NCI-H446 (cell line): ENCODE measurements at regions not wholly inside any gene's neighbourhood (a gene's known extent, or its start where the extent isn't known, plus 50 kb on each side); places are given as distances from the start of the nearest gene placed in this dataset.

ENCODE experiments used
- DNase-seq, 2 experiments: peaks; one replicate each; lab custom pipeline; 2025; lab: John Stamatoyannopoulos, UW

DNA sequence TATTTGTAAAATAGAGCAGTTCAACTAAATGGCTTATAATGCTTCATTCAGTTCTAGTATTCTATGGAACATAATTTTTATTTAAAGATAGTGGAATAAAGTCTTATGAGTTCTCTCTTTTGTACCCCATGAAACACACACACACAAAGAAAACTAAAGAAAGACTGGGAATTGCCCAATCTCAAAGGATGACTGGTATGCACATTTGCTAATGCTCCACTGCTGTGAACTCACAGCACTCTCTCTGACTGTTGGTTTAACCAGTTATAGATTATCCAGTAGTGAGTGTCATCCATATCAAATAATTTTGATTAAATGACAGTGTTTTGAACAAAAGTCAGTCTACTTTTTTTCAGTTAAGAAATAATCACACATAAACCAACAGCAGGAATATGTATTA, 1082.4 kb upstream of the B3GALT2 start:
- DNase-seq: no peak

DNA sequence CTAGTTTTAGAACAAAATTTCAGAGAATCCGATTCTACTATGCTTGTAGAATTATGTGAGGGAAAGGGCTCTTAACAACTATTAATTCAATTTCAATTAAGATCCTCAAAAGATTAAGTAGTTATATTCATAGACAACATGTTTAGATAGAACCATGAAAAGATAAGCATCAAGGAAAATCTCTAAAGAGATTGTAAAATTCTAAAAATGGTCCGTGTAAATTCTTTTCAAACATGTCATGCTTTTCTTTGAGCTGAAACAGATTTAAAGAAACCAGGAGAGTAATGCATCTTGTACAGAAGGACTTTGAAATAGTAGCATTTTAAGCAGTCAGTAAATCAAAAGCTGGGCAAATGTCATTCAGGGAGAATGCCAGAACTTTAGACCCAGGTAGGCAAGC, 1080.6 kb upstream of the B3GALT2 start:
- DNase-seq: no peak

DNA sequence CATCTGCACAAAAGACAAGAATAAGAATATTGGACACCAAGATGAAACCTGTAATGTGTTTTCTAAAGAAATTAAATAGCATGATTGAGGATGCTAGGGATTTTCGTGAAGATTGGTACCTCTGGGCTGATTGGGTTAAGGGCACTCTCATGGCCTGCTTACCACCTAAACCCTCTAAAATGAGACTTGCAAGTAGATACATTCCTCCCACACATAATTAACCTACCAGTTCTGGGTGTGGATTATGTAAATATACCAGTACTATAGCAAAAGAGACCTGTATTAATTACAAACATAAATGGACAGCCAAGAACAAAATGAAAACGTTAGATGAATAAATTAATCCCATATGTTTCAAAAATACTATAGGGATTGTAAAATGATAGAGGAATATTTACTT, 1069.6 kb upstream of the B3GALT2 start:
- DNase-seq: no peak

DNA sequence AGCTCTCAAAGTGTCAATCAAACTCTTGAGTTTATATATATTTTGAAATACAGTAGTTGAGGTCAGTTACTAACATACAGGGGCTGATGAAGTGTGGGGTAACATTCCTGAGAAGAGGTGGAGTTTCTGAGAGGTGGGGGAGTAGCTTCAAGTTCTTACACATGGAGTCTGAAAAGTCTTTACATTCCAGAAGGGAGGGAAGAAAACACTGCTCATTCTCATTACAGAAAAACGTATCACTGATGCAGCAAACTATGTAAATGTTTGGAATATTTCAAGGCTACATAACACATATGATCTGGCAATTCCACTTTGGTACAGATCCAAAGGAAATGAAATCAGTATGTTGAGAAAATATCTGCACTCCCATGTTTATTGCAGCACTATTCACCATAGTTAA, 1065.8 kb upstream of the B3GALT2 start:
- DNase-seq: no peak

DNA sequence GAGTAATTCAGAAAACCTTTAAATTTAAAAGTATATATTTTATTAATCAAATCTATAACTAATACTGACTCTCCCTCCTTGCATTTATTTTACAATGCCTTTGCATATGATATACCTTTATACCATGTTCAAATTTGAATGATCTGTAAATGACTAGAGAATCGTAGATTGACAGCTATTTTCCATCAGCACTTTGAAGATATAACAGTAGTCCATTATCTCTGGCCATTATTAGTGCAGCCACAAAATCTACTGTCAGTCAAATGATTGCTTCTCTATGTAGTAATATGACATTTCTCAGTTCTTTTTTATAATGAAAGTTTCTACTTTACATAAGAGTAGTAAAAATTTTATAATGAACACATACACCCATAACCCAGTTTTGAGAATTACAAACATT, 1054.8 kb upstream of the B3GALT2 start:
- DNase-seq: no peak

DNA sequence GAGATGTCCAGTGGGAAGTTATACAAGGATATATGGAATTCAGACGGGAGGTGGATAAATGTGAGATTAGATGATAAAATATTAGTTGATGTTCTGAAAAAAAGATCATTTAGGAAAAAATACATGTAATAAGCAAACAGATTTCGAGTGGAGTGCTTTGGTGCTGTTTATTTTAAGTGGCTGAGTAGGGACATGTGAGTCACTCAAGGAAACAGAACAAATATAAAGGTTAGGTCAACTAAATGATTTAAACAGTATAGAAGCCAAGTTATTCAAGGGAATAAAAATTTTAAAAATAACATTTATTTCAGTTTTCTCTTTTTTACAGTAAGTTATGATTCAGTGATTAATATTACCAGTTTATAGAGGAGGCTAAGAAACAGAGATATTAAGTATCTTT, 1046.7 kb upstream of the B3GALT2 start:
- DNase-seq: no peak

DNA sequence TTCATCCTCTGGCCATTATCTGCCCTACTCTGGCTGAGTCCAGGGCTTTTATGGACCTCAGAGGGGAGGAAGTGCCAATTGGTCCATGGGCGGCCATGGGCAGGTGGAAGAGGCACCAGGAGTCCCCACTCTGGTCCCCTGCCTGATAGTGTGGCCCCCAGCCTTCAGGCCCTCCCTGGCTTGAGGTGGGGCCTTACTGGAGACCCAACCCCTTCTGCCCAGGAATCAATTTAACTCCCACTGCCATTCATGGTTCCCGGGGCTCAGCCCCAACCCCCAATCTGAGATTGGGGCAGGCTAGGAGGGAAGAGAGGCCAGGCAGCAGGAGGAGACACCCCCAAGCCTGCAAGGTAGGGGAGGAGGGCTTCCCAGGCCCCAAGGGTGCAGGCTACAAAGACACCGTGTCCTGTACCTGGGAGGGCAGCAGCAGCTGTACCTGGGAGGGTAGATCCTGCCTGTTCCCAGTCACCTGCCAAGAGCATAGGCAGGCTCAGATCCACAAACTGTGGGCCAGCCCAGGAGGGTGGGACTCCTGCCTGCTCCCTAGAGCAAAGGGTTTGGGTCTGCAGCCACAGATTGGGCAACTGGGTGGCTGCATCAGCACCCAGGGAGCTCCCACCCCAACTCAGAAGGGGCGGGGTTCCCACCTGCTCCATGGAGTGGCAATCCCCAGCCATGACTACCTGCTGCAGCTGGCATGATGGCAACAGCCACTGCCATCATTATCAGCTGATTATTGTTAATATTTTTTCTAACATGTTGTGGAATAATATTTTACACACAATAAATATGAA, 1044.1 kb upstream of the B3GALT2 start:
- no peak for DNase-seq

DNA sequence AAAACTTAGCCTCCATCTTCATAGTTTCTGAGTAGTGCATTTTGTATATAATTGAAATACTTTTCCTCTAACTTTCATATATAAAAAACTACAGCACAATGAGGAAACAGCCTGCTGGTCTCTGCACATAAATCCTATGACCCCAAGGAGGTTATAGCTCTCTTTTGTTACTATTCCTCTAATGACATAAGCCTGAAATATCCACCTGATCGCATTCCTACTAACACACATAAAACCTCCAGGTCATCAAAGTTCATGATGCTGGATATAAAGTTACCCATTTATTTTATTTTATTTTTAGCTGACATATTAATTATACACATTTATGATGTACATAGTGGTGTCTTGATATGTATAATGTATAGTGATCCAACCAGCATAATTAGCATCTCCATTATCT, 1042.0 kb upstream of the B3GALT2 start:
- no peak for DNase-seq

DNA sequence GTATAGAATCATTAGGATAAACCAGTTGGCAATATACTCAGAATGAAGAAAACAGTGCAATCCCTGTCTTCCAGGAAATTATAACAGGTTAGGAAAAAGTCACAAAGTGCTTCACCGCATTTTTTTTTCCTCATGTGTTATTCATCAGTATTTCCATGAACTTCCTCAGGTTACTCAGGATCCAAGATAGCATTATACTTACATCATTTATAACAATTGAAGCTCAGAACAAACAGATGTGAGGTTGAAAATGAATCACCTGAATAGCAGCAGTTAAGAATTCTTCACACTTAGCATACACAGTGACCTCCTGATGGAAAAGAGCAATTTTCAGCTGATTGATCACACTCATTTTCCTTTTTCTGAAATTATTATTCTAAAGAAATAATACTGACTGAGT, 1040.7 kb upstream of the B3GALT2 start:
- no peak for DNase-seq

DNA sequence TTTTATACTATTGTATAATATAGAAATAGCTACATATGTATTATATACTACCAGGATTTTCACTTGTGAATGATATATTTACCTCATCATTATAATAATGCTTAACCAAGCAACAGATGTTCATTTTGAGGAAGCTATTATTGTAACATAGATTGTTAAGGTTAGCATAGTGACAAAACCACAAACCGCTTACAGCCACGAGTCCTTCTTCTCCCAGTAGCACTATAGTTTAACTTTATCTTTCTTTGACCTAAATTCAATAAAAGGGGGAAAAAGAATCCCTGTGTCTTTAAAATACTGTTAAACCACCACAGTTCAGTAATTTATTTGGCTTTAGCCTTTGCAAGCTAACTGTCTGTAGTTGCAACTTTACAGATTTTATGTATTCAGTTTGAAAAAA, 1039.4 kb upstream of the B3GALT2 start:
- no peak for DNase-seq

DNA sequence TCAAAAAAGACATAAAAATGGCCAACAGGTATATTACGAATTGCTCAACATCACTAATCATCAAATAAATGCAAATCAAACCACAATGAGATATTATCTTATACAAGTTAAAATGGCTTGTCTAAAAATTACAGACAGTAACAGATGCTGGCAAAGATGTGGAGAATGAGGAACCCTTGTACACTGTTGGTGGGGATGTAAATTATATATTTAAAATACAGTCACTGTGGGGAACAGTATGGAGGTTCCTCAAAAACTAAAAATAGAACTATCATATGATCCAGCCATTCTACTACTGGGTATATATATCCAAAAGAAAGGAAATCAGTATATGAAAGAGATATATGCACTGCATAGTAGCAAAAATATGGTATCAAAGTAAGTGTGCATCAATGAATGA, 1037.2 kb upstream of the B3GALT2 start:
- DNase-seq: no peak

DNA sequence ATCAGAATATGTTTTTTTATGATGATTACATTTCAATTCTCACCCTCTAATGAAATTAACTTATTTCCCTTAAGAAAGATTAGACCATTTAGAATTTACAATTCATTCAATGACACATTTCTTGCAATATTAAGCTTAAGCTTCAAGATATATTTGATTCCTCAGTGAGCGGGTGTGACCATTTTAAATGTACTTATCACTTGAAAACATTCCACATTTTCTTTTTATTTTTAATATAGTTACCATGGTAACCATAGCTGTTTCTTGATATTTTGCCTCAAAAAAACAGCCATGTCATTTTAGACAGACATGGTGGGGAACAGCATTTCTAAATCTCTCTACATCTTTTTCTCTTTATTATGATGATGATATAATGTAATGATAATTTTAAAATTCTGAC, 1029.0 kb upstream of the B3GALT2 start:
- no peak for DNase-seq

DNA sequence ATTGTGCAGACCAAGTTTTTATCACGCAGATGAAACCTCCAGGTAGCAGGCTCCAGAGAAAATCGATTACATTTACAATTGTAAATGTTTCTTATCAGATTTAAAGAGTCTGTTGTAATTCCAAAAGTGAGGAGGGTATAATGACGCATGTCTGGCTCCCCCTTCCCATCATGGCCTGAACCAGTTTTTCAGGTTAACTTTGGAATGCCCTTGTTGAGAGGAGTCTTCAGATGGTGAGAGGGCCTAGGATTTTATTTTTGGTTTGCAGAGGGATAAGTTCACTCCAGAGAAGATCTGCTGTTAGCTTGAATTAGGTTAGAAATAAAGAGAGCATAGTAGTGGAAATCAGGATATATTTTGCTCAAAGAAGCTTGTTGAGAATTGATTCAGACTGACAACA, 1028.3 kb upstream of the B3GALT2 start:
- DNase-seq: no peak

DNA sequence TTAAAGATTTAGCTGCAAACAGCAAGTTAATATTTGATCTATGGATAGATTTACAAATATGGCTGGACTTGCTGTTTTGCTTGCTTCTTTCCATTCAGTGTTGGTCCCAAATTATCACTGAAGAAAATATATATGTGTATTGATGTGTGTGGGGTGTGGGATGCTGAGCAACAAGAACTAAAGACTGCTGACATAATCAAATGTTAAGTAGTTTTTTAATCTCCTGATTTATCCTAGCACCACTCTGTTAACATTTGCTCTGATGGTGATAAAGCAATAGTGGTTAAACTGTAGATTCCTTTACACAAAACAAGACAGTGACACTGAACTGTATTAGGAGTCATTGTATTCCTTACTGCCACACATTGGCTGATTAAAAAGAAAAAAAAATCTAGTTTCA, 1023.5 kb upstream of the B3GALT2 start:
- DNase-seq: no peak

DNA sequence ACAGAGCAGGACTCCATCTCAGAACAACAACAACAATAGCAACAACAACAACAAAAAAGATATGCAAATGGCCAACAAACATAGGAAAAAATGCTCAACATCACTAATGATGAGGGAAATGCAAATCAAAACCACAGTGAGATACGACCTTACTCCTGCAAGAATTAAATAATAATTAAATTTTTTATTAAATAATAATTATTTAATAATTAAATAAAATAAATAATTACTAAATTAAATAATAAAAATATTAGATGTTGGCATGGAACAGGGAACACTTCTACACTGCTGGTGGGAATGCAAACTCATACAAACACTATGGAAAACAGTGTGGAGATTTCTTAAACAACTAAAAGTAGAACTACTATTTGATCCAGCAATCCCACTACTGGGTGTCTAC, 1022.3 kb upstream of the B3GALT2 start:
- DNase-seq: no peak

DNA sequence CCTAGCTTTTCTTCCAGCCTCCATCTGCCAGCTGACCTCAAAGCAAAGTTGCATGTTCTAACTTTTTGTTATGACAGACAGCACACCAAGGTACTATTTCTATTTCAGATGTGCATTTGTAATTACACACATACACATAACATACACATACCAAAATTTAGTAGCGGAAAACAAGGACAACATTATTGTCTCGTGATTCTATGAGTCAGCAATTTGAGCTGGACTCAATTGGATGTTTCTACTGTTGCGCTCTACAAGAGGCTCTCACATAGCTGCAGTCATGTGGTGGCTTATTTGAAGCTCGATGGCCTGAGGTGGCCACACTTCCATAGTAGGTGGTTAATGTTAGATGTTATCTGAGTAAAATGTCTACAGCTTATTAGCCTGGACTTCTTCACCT, 1010.1 kb upstream of the B3GALT2 start:
- no peak for DNase-seq

DNA sequence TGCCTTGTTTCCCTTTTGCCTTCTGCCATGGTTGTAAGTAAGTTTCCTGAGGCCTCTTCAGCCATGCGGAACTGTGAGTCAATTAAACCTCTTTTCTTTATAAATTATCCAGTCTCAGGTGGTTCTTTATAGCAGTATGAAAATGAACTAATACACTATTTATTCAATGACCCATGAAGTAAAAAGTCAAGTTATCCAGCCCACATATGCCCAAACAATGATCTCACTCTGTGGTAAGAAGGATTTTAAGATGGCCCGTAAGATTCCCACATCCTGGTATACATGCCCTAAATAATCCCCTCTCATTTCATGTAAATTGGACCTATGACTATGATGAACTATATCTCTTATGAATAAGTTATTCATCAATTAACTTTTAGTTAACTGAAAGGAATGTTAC, 1008.3 kb upstream of the B3GALT2 start:
- DNase-seq: no peak

DNA sequence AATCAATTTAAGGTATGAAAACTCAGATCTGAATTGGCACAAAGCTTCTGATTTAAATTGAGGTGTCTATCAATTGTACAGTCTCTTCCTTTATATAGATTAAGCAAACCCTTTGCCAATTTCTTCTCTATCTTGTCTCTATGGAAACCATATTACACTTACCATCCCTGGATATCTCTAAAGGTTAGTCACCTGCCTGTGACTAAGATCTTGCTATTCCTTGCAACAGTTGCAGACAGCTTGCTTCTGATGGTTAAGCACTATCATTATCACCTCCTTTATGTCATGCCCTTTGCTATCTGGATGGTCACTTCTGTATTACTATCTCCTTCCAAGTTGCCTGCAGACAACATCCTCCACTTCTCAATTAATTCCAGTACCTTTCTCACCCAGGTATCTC, 998.6 kb upstream of the B3GALT2 start:
- no peak for DNase-seq

DNA sequence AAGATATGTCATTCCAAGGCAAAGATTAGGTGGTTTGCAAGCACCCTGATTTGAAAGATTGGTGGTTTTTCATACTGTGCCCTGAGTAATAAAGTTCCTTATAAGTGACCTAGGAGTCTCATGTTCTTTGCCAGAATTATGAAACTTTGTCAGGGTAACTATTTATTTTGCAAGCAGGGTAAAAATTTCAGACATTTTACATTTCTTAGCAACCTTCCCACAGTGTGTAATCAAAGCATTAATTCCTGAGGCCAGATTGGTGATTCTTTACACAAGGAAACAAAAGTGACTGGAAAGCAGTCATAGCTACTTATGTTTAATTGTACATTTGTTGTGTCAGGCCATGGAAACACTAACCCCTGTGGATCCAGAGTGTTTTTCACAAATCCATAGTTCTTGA, 998.0 kb upstream of the B3GALT2 start:
- no peak for DNase-seq

DNA sequence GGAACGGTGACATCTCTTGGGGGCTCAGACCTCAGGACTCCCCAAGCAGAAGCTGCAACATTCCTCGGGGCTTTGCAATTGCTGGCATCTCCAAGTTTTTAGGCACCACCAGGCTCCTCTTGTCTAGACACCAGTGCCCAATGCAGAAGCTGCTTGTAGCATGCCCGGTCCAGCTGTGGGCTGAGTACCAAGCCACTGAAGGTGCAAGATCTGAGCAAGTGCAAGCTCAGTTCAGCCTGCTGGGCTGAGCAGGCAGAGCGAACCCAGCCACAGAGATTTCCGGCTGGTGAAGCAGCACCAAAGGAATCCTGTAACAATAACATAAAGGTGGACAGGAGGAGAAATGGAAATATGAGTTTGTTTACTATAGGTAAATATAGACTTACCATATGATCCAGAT, 995.4 kb upstream of the B3GALT2 start:
- DNase-seq: no peak

DNA sequence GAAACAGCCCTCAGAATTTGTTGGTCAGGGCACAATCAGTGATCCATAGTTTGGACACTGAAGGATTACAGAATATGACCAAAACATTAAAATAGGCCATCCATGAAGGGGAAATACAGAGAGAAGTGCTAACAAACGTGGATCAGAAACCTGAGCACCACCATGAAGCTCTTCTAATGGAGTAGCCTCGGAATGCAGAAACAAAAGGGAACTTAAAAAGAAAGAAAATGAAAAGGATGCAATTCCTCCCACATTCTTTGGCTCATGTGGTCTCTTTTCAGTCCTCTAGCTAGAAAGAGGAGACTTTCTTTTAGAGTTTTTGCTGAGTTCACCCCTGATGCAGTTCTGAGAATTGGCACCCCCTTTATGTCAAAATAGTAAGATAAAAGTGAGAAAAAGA, 989.8 kb upstream of the B3GALT2 start:
- no peak for DNase-seq

DNA sequence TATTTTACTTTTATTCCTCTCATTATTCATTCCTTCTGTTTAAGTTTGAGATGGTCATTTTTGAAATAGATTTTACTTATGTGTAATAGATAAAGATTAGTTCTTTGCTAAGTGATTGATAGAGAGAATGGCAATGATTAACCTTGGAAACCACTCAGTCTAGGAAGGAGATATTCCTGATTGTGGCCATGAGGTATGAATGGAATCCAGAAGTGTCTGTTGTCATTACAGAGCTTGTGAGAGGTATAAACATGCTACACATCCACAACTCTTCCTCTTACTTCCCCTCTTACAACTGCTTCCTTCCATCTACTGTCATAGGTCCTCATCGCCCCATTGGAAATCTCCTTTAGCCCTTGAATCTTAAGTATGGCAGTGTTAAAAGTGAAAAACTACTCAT, 988.8 kb upstream of the B3GALT2 start:
- no peak for DNase-seq

DNA sequence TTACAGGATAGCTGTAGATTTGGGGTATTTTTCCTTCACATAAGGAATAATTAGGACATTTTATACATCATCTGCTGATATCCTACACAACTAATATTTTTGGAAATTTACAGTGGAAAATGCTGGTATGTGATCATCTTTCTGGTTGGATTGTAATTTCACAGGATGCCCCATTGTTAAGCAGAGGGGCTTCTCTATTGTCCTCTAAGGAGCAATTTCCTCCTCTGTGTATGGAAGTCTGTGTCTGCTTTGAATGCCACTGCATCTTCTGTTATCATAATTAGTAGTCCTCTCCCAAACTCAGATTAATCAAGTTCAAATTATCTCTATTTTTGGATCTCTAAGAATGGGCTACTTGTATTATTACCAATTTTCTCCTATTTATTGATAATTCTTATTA, 988.1 kb upstream of the B3GALT2 start:
- no peak for DNase-seq

DNA sequence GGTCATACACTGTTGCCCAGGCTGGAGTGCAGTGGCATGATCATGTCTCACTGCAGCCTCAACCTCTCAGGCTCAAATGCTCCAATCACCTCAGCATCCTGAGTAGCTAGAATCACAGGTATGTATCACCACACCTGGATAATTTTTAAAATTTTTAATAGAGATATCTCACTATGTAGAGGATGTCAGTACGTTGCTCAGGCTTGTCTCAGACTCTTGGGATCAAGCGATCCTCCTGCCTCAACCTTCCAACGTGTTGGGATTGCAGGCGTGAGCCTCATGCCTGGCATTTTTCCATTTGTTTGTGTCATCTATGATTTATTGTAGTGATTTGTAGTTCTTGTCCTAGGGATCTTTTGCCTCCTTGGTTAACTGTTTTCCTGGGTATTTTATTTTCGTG, 985.2 kb upstream of the B3GALT2 start:
- DNase-seq: no peak
